ENCODE measurements at regions not wholly inside any gene's neighbourhood (a gene's known extent, or its start where the extent isn't known, plus 50 kb on each side); places are given as distances from the start of the nearest gene placed in this dataset.

DNA sequence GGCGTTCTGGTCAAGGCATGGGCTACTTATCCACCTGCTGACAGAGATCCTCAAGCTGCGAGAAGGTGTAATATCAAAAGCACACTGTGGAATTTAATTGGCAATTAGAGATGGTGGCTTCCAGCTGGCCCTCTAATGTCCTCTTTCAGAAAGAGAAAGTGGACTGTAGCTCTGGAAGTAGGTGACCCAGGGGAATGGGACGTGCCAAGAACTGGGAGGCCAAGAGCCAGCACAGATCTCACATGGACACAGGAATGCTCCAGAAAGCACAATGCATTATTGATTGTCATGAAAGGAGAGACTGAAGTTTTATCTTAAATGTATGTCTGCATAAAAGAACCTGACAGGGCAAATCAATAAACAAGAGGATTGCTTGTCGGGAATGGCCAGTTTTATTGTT, 198.6 kb upstream of the CDH4 start:
- Histone ChIP-seq H3K4me3 (ENCODE audit: low read length) (no peak overlapping the region), H3K79me2 (ENCODE audit: low read length) (no peaks in the 10 kb centered on the region), H3K36me3 (ENCODE audit: low read depth, low read length) (no peaks in the 10 kb centered on the region), H3K9ac (ENCODE audit: low read length) (no peak overlapping the region), H3K27ac (ENCODE audit: low read length) (no peak overlapping the region), H4K20me1 (ENCODE audit: low read length) (no peaks in the 10 kb centered on the region), H3K4me2 (ENCODE audit: low read length) (no peak overlapping the region), H3K4me1 (ENCODE audit: insufficient read depth, low read length) (no peaks in the 10 kb centered on the region), H3K9me3 (ENCODE audit: low read length) (0 out of 2 replicates have a peak, but pooled peaks cover 3% of the 10 kb centered on the region), H2AFZ (ENCODE audit: low read length) (no peak overlapping the region), H3K9me2 (replicated peaks; ENCODE audit: low read length) (no peaks in the 10 kb centered on the region), H3K27me3 (ENCODE audit: low read length) (0 out of 2 replicates have a peak, but pooled peaks cover 3% of the 10 kb centered on the region), H3F3A (ENCODE audit: low read length, unreplicated experiment) (no peaks in the 10 kb centered on the region)
- ATAC-seq (no peak), DNase-seq (no peak)
- intact Hi-C loops (cut with micrococcal nuclease) = no loop called here
- ChIA-PET POLR2A (ENCODE audit: unreplicated experiment) (no interaction called here), CTCF (no interaction called here)
- TF ChIP-seq EZH2phosphoT487 (IDR thresholded peaks at IDR 0.05; ENCODE audit: borderline replicate concordance, low read length) (no peak), EZH2 (IDR thresholded peaks at IDR 0.05; ENCODE audit: low read length, unreplicated experiment) (no peak), CTCF (conservative IDR thresholded peaks at IDR 0.05; ENCODE audit: low read depth, low read length) (no peak)
- no TSS peak for BruUV-seq (replicated peaks)

GRCh38 chr20:61053889-61054288, 198.2 kb upstream of the CDH4 start:
- H3K27ac ChIP-seq (ENCODE audit: low read length) = no peak overlapping the region
- H4K20me1 ChIP-seq (ENCODE audit: low read length) = no peaks in the 10 kb centered on the region
- H3K4me3 ChIP-seq (ENCODE audit: low read length) = no peak overlapping the region
- ChIA-PET CTCF (no interaction called here), POLR2A (ENCODE audit: unreplicated experiment) (no interaction called here)
- no peaks in the 10 kb centered on the region for H3K4me1 ChIP-seq (ENCODE audit: insufficient read depth, low read length)
- intact Hi-C loops (cut with micrococcal nuclease) = no loop called here
- H3K9me3 ChIP-seq (ENCODE audit: low read length) = no peaks in the 10 kb centered on the region
- H3K36me3 ChIP-seq (ENCODE audit: low read depth, low read length) = no peaks in the 10 kb centered on the region
- DNase-seq (no peak), ATAC-seq (no peak)
- no peak overlapping the region for H3K9ac ChIP-seq (ENCODE audit: low read length)
- H3K79me2 ChIP-seq (ENCODE audit: low read length) = no peaks in the 10 kb centered on the region
- TF ChIP-seq EZH2phosphoT487 (IDR thresholded peaks at IDR 0.05; ENCODE audit: borderline replicate concordance, low read length) (no peak), EZH2 (IDR thresholded peaks at IDR 0.05; ENCODE audit: low read length, unreplicated experiment) (no peak), CTCF (conservative IDR thresholded peaks at IDR 0.05; ENCODE audit: low read depth, low read length) (no peak)
- H3K27me3 ChIP-seq (ENCODE audit: low read length) = 0 out of 2 replicates have a peak, but pooled peaks cover 3% of the 10 kb centered on the region
- H2AFZ ChIP-seq (ENCODE audit: low read length) = no peak overlapping the region
- H3F3A ChIP-seq (ENCODE audit: low read length, unreplicated experiment) = no peaks in the 10 kb centered on the region
- BruUV-seq (replicated peaks) = no TSS peak
- no peaks in the 10 kb centered on the region for H3K9me2 ChIP-seq (replicated peaks; ENCODE audit: low read length)
- H3K4me2 ChIP-seq (ENCODE audit: low read length) = no peak overlapping the region

DNA sequence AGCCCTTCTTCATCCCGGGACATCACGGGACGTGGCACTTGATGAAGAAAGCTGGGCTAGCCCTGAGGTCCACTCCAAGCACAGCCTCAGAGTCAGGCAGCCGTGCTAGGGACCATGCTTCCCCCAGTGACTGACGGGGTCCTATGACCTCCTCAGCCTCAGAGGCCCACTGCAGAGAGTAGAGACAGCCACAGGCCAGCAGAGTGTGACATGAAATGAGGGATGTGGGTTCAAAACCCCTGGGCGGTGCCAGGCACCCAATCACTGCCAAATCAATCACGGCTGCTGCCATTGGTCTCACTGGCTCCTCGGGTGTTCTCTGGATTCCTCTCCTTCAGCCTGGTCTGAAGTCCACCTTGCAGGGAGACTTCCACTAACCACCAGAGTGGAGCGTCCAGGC, 197.7 kb upstream of the CDH4 start:
- Histone ChIP-seq H3K9me3 (ENCODE audit: low read length) (no peaks in the 10 kb centered on the region), H3K79me2 (ENCODE audit: low read length) (no peaks in the 10 kb centered on the region), H3F3A (ENCODE audit: low read length, unreplicated experiment) (no peaks in the 10 kb centered on the region), H3K4me1 (ENCODE audit: insufficient read depth, low read length) (no peaks in the 10 kb centered on the region), H3K9me2 (replicated peaks; ENCODE audit: low read length) (no peaks in the 10 kb centered on the region), H3K36me3 (ENCODE audit: low read depth, low read length) (no peaks in the 10 kb centered on the region), H3K4me2 (ENCODE audit: low read length) (no peak overlapping the region), H3K27me3 (ENCODE audit: low read length) (0 out of 2 replicates have a peak, but pooled peaks cover 3% of the 10 kb centered on the region), H3K4me3 (ENCODE audit: low read length) (no peak overlapping the region), H3K27ac (ENCODE audit: low read length) (no peak overlapping the region), H2AFZ (ENCODE audit: low read length) (no peak overlapping the region), H4K20me1 (ENCODE audit: low read length) (no peaks in the 10 kb centered on the region), H3K9ac (ENCODE audit: low read length) (no peak overlapping the region)
- ATAC-seq (no peak), DNase-seq (no peak)
- CTCF ChIA-PET = no interaction called here
- POLR2A ChIA-PET (ENCODE audit: unreplicated experiment) = no interaction called here
- no TSS peak for BruUV-seq (replicated peaks)
- intact Hi-C loops (cut with micrococcal nuclease) = no loop called here
- TF ChIP-seq CTCF (conservative IDR thresholded peaks at IDR 0.05; ENCODE audit: low read depth, low read length) = no peak
- TF ChIP-seq EZH2 (IDR thresholded peaks at IDR 0.05; ENCODE audit: low read length, unreplicated experiment) = no peak
- no peak for TF ChIP-seq EZH2phosphoT487 (IDR thresholded peaks at IDR 0.05; ENCODE audit: borderline replicate concordance, low read length)
